GM12864 (cell line): ENCODE measurements at regions not wholly inside any gene's neighbourhood (a gene's known extent, or its start where the extent isn't known, plus 50 kb on each side); places are given as distances from the start of the nearest gene placed in this dataset.

Experiments
- DNase-seq: peaks from one replicate; pipeline ENCODE4 v3.0.0-alpha.2; 2011; ENCODE audit warnings: low read depth
- H3K4me3 ChIP-seq: 2 replicates; pipeline ENCODE4 v1.5.1; 2011; ENCODE audit warnings: mild to moderate bottlenecking, low read depth, low read length, control low read depth
- TF ChIP-seq, protein P1 (sequence below): IDR thresholded peaks from 2 replicates; pipeline ENCODE4 v1.5.1; 2011; ENCODE audit warnings: low read depth, mild to moderate bottlenecking, moderate library complexity, low read length, control low read depth, inconsistent platforms; ENCODE audit errors: missing control alignments

DNA sequence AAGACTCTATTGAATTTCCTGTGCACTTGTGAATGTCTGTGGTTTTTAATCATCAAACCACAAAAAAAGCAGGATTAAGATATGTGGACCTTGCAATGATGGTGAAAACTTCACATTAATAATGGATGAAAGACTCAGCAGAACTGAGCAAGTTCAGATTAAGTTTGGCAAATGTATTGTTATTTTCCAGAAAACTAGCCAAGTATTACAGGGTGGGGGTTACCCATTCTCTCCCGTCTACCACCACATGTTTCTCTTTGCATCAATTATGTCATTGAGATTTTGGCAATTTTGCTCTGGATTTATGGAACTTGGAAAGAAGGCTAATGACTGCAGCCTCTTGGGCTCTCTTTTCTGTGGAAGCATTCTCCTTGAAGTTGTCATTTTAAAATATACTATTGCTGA is 577.1 kb downstream of the ANKRD50 start:
- TF ChIP-seq, protein P1, sequence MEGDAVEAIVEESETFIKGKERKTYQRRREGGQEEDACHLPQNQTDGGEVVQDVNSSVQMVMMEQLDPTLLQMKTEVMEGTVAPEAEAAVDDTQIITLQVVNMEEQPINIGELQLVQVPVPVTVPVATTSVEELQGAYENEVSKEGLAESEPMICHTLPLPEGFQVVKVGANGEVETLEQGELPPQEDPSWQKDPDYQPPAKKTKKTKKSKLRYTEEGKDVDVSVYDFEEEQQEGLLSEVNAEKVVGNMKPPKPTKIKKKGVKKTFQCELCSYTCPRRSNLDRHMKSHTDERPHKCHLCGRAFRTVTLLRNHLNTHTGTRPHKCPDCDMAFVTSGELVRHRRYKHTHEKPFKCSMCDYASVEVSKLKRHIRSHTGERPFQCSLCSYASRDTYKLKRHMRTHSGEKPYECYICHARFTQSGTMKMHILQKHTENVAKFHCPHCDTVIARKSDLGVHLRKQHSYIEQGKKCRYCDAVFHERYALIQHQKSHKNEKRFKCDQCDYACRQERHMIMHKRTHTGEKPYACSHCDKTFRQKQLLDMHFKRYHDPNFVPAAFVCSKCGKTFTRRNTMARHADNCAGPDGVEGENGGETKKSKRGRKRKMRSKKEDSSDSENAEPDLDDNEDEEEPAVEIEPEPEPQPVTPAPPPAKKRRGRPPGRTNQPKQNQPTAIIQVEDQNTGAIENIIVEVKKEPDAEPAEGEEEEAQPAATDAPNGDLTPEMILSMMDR: no peak
- no peak for DNase-seq
- no peak overlapping the region for H3K4me3 ChIP-seq

DNA sequence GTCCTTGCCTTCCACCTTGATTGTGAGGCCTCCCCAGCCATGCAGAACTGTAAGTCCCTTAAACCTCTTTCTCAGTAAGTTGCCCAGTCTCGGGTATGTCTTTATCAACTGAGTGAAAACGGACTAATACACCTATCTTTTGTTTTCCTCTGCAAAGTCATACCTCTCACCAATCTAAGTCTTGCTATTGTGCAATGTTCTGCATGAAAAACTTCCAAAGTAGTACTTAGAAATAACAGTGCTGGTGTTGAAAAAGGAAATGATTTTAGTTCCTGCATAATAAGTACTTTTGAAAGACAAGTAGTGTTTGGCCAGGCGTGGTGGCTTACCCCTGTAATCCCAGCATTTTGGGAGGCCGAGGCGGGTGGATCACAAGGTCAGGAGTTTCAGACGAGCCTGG is 573.5 kb downstream of the ANKRD50 start:
- H3K4me3 ChIP-seq: no peak overlapping the region
- TF ChIP-seq, protein P1: no peak
- DNase-seq: no peak

DNA sequence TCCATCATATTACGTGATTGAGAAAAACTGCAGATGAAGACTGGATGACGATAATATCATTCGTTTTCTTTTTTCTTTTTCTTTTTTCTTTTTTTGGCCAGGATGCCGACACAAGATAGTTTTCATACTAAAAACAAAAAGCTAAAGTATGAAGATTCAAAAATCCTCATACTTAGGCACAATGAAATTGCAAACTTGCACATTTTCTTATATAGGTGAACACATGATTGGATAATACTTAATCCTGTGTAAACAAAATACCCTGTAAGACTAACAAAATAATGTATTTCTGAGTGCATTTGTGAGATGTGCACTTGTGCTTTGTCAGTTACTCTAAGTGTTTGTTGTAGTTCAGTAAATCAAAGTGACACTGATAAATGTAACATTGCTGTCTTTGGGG is 568.9 kb downstream of the ANKRD50 start:
- DNase-seq: no peak
- TF ChIP-seq, protein P1: no peak
- H3K4me3 ChIP-seq: no peak overlapping the region

DNA sequence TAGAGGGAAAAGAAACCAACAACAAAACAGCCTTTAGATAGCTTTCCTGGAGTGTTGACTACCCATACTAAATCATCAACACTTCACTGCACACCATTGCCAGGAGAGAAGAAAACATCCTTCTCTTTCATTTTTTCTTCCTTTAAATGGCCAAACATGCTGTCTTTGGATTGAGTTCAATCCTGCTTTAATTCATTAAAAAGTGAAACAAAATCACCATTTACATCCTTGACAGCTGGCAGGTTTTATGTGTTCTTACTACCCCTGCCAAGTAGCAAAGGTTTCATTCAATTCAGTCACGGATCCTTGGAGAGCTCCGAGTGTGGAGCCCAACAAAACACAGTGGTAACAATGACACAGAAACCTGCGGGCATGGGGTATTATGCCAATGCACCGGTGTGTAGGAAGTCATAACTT is 568.3 kb downstream of the ANKRD50 start:
- H3K4me3 ChIP-seq: no peak overlapping the region
- no peak for DNase-seq
- TF ChIP-seq, protein P1: no peak

DNA sequence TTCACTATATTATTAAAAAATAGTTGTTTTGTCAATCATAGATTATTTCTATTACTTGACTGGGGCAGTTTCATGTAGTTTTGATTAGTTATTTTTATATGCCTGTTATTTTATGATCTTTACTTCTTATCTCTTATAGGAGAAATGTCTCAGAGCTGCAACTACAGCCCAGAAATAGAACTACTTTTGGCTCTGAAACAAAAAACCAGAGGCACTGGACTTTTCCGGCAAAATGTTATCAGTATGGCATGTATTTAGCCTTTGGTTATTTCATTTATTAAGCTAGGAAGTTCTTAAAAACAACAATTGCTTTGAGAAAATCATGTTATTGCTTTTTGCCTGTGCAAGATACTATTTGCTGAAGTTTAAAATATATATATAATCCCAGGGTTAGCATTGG is 566.5 kb downstream of the ANKRD50 start:
- TF ChIP-seq, protein P1: no peak
- H3K4me3 ChIP-seq: no peak overlapping the region
- DNase-seq: no peak

DNA sequence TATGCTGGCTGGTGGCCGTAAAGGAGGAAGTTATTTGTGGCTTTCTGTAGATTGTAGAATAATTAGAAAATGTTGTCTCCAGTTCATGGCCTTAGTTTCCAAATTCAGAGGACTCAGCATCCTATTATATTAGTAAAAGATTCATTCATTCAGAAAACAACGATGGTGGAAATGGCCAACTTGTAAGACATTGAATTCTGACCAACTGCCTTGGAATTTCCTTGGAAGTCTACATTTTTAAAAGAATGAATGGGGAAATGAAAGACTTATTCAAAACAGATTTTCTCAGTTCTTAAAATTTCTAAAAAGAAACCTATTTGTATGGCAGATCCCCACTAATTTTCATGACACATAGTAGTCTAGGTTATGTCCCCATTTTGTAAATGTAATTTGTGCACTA is 561.5 kb downstream of the ANKRD50 start:
- DNase-seq: no peak
- TF ChIP-seq, protein P1: no peak
- H3K4me3 ChIP-seq: no peak overlapping the region

DNA sequence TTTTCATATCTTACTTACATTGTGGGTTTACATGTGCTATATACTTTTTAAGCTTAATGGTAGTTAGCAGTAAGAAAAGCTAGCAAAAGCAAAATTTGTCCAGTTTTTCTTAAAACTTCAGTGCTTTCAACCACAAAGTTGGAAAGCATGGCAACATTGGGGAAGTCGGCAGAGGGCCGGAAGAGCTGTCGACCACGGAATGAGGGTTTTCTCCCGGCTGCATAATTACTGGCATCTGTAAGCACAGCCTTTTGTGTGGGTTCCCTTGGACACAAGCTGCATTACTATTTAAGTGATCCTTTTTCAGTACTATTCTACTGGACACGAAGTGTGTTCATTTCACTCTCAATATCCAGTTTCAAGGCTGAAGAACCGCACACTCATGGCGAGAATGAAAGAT is 560.4 kb downstream of the ANKRD50 start:
- TF ChIP-seq, protein P1: no peak
- no peak overlapping the region for H3K4me3 ChIP-seq
- no peak for DNase-seq
